GM21717 (cell line): ENCODE measurements at regions not wholly inside any gene's neighbourhood (a gene's known extent, or its start where the extent isn't known, plus 50 kb on each side); places are given as distances from the start of the nearest gene placed in this dataset.

Source experiments
- ATAC-seq: cut with Tn5 transposase; IDR thresholded peaks from one replicate; pipeline ENCODE4 v1.9.1; 2021; ENCODE audit warnings: mild to moderate bottlenecking, moderate library complexity; ENCODE audit not compliant: unreplicated experiment

GRCh38 chr9:32326146-32326545, 58.3 kb upstream of the ACO1 start:
- no peak for ATAC-seq

GRCh38 chr9:32331240-32331639, 53.2 kb upstream of the ACO1 start:
- ATAC-seq: no peak

GRCh38 chr9:32334112-32334511, 50.3 kb upstream of the ACO1 start:
- no peak for ATAC-seq
